ENCODE measurements at regions not wholly inside any gene's neighbourhood (a gene's known extent, or its start where the extent isn't known, plus 50 kb on each side); places are given as distances from the start of the nearest gene placed in this dataset.

DNA sequence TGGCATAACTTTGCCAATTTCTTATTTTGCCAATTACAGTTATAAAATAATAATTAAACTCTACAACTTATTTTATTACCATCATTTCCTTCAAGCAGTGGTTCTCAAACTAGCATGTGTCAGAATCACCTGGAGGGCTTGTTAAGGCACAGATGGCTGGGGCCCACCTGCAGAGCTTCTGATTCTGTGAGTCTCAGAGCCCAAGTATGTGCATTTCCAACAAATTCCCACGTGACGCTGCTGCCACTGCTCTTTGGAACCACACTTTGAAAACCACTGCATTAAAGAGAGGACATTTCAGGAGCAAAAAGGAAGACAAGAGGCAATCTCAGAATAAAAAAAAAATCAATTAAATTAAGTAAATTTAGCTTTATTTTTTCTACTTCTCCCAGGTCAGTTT, 94.0 kb upstream of the HNRNPA3 start:
- in situ Hi-C loops (cut with MboI; ENCODE audit: low sequenced_read_pairs), result no loop called here

DNA sequence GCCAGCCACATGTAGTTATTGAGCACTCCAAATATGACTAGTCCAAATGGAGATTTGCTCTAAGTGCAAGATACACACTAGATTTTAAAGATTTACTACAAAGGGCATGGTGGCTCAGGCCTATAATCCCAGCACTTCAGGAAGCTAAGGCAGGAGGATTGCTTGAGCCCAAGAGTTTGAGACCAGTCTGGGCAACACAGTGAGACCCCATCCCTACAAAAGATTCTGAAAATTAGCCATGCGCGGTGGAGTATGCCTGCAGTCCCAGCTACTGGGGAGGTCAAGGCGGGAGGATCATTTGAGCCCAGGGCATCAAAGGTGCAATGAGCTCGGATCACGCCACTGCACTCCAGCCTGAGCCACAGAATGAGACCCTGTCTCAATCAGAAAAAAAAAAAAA, 93.5 kb upstream of the HNRNPA3 start:
- in situ Hi-C loops (cut with MboI; ENCODE audit: low sequenced_read_pairs), result no loop called here

DNA sequence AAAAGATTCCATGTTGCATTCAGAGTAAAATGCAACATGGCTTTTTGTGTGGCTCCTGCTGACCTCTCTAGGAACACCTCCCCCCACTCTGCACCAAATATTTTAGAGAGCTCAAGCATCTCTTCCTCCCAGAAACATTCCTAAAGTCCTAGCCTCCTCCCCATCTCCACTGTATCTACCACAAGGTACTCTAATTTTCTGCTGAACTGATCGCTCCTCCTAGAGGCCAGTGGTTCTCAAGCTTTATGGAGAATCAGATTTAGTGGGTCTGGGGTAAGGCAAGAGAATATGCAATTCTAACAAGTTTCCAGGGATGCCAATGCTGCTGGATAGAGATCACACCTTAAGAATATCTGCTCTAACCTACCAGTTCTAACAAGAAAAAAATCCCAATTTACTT, 89.5 kb upstream of the HNRNPA3 start:
- in situ Hi-C loops (cut with MboI; ENCODE audit: low sequenced_read_pairs), result no loop called here

DNA sequence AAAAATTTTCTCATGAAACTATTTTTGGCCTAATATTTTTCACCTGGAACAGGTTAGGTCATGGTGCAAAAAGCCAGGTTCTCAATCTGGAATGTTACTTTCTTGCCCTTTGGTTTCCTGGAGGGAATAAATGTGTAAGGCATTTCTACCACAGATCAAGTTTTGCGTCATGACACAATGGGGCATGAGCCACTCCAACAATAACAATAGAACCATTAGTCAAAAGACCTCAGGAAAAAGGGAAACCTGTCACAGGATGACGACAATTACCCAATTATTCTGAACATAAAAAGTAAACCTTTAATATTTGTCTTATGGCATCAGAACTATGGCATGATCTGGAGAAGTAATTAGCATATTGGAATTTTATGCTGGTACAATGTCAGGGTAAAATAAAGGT, 88.2 kb upstream of the HNRNPA3 start:
- in situ Hi-C loops (cut with MboI; ENCODE audit: low sequenced_read_pairs), result no loop called here

DNA sequence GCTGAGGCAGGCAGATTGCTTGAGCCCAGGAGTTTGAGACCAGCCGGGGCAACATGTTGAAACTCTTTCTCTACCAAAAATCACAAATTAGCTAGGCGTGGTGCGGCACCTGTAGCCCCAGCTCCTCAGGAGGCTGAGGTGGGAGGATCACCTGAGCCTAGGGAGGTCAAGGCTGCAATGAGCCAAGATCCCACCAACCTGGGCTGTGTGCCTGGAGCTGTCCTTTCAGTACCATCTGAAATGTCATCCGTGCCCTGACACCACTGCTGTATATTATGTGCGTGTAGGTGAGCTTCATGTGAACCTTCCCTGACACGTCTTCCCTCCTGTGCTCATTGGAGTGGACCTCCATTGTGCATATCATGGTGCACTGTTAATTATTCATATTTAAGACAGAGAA, 84.8 kb upstream of the HNRNPA3 start:
- in situ Hi-C loops (cut with MboI; ENCODE audit: low sequenced_read_pairs), result loop anchor here (25.0 kb wide), 1 partner anchor 441 kb away; no protein-coding TSS in a partner anchor

DNA sequence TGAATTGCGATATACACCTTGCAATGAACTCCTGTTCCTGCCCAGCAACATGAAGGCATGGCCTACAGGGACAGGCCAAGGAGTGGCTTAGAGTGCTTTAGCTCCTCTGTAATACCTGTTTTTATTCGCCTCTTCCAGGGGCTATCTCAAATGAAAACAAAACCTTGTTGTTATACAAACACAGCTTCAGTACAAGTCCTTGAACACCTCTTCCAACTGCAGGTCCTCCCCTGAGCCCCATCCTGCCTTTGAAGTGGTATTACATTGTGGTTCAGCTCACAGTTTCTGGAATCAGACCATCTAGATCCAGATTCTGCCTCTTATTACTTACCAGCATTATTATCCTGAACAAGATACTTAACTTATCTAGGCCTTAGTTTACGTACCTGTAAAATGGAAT, 83.0 kb upstream of the HNRNPA3 start:
- in situ Hi-C loops (cut with MboI; ENCODE audit: low sequenced_read_pairs), result loop anchor here (25.0 kb wide), 1 partner anchor 442 kb away; no protein-coding TSS in a partner anchor

DNA sequence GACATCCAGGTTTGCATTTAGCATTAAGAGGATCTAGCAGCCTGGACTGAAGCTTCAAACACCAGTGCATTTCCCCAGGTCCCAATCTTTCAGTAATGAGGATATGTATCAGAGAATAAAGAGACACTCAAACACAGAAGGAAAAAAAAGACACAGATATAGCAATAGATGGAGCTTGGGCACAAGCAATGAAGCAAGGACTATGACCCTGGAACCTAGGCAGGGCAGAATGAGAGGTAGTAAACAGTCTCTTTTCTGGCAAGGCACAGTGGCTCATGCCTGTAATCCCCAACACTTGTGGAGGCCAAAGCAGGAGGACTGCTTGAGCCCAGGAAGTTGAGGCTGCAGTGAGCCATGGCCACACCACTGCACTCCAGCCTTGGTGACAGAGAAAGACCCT, 80.7 kb upstream of the HNRNPA3 start:
- in situ Hi-C loops (cut with MboI; ENCODE audit: low sequenced_read_pairs), result loop anchor here (25.0 kb wide), 1 partner anchor 445 kb away; no protein-coding TSS in a partner anchor

DNA sequence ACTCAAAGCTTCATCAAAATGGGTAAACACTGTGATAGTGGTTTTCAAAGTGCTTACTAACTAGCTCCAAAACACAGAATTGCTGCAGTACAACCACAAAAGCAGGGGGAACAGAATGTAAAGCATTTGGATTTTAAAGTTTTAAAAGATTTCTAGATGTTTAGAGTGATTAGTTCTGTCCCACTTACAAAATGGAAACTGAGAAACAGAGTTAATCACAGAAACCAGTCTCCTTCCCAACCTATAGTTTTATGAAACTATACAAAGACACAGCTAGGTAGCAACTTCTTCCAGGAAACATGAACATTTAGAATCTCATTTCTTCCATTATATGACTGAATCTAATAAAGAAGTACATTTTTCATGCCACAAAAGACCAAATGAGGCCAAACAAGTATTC, 73.8 kb upstream of the HNRNPA3 start:
- in situ Hi-C loops (cut with MboI; ENCODE audit: low sequenced_read_pairs), result loop anchor here (25.0 kb wide), 1 partner anchor 452 kb away; no protein-coding TSS in a partner anchor

DNA sequence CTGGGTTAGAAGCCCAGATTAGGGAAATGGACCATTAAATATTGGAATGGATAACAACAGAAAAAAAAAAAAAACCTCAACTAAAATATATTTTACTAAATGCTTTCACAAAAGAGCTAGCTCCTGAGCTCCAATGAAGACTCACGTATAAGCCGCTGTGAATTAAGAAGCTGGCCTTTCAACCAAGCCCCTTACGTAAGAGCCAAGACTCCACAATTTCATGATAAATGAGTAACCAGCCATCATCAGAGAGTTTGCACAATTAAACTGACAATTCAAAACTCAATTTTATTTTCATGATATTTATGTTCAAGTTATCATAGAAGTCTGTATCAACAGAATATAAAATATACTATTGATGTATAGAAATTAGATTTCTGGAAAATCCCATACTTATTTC, 70.7 kb upstream of the HNRNPA3 start:
- in situ Hi-C loops (cut with MboI; ENCODE audit: low sequenced_read_pairs), result loop anchor here (25.0 kb wide), 1 partner anchor 455 kb away; no protein-coding TSS in a partner anchor

DNA sequence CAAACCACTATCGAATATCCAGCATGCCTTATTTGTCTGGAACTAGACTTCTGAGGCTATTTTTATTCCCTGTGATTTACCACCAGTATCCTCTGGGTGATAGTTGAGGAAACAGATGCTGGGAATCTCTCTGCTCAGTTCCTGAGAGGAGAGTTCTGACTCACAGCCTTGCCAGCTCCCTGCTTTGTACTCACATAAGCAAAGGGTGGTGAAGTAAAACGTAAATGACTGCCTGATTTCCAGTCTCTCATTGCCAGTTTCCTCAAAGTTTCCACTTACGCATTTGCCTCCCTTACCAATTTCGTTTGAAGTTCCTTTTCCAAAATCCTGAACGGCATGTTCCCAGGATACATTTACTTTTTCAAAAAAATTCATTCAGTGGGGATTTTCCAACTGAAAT, 69.2 kb upstream of the HNRNPA3 start:
- in situ Hi-C loops (cut with MboI; ENCODE audit: low sequenced_read_pairs), result loop anchor here (25.0 kb wide), 1 partner anchor 456 kb away; no protein-coding TSS in a partner anchor

DNA sequence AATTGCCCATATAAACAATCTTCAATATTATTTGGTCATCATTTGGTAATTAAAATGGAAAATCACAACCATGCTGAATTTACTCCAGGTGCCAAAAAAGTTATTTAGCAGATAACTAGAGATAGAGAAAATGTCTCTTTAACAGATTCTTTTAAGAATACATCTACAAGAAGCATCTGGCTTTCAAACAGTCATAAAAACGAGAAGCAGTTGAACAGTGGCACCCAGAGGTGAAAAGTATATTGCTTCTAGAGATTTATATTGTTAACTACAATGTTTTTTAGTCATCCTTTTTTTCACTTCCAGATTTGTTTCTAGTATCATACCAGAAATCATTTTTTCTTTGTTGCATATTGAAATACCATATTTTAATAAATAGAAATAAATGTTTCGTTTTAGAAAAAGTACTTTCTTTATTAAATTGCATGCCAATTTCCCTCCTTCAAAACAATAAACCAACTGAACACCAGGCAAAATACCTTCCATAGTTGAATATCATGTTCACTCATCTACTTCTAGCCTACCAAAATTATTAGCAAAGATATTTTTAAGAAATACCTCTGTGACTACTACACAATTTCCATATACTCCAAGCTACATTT, 65.4 kb upstream of the HNRNPA3 start:
- in situ Hi-C loops (cut with MboI; ENCODE audit: low sequenced_read_pairs), result loop anchor here (25.0 kb wide), 1 partner anchor 460 kb away; no protein-coding TSS in a partner anchor

DNA sequence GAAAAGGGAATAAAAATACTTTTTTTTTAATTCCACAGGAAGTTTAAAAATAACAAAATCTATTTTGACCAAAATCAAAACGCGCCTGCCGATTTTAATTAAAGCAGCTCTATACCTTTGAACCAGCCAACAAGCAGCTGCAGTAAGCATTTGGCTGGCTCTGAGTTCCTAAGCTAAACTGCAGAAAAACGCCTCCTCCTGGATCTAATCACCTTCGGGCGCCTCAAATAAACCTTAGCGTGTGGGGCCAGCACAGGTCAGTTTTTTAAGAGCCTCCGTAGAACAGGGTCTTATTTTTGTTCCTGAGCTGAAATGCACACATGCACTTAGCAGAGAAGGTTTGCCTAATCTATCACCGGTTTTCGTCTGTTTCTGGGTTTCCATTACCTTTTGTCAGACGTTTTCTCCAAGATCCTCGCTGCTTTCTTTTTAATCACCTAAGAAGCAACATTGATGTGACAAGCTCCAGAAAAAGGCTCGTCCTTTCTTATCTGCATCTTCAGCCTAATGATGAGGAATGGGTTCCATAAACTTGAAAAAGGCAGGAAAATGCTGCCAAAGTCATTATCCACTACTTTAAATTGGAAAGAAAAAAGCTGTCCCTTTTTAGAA, 64.7 kb upstream of the HNRNPA3 start:
- in situ Hi-C loops (cut with MboI; ENCODE audit: low sequenced_read_pairs), result loop anchor here (25.0 kb wide), 1 partner anchor 461 kb away; no protein-coding TSS in a partner anchor

DNA sequence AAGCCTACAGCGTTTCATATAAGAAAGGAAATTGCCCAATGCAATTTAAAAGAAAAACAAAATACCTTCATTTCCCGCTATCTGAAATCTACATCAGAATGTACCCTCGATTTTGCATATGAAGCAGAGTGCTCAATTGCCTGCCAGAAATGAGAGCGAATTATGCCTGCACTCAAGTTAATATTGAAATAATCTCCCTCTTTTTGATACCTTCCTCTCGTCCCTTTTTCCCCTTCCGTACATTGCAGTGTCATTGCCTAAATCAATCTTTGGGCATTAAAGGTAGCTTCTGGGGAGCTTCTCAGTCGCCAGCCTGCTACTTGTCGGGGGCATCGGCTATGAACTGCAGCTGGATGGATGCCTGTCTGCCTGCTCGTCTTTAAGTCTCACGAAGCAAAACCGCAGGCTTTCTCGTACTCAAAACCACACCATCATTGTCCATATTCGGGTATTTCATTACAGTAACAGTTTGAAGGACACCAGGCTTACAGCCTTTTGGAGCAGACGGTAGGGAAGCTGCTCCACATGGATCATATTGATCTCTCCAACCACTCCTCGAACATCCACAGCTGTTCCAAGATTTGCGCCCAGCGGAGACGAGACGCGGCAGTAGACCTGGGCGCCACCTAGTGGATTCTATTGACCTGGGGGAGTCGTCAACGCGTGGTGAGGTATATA, 64.0 kb upstream of the HNRNPA3 start:
- in situ Hi-C loops (cut with MboI; ENCODE audit: low sequenced_read_pairs), result loop anchor here (25.0 kb wide), 1 partner anchor 461 kb away; no protein-coding TSS in a partner anchor

DNA sequence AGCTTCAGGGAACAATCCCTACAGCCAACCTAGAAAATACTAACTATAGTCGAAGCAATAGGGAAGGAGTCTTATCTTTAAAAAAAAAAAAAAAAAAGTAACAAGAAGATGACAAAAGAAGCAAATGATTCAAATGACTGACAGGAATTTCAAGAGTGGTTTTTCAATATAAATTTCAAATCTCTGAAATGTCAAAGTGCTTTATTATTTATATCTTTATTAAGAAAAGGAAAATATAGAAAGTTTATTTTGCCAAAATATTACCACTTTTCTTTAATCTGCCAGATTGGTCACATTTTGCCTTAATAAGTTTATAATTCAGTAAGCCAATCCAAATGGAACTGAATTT, 63.5 kb upstream of the HNRNPA3 start:
- in situ Hi-C loops (cut with MboI; ENCODE audit: low sequenced_read_pairs), result loop anchor here (25.0 kb wide), 1 partner anchor 462 kb away; no protein-coding TSS in a partner anchor

DNA sequence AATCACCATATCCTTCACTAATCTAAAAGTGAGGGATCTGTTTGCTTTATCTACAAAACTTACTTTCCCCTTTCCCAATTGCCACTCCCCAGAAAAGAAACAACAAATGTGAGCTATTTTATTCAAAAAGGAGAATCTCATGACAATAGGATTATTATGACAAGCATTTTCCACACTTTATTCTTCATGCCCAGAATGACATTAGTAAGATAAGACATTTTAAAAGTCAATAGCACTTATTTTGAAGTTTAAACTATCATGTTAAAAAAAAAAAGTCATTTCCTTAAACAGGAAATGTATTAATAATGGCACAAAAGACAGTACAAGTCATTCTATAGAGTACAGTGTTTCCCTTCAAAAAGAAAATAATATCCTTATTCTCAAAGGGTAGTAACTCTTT, 58.8 kb upstream of the HNRNPA3 start:
- in situ Hi-C loops (cut with MboI; ENCODE audit: low sequenced_read_pairs), result loop anchor here (10.0 to 25.0 kb wide), 2 partner anchors 583 to 1029 kb away; partner anchors contain the start of genes HOXD8 and HOXD9

DNA sequence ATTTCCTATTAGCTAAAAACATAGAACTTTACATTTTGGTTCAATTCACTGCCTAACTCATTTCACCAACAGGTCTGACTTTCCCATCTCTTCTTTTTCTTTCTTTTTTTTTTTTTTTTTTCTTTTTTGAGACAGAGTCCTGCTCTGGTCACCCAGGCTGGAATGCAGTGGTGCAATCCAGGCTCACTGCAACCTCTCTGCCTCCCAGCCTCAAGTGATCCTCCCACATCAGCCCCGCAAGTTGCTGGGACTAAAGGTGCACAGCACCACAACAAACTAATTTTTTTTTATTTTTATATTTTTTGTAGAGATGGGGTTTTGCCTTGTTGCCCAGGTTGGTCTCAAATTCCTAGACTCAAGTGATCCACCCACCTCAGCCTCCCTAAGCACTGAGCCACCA, 57.8 kb upstream of the HNRNPA3 start:
- in situ Hi-C loops (cut with MboI; ENCODE audit: low sequenced_read_pairs), result loop anchor here (10.0 to 25.0 kb wide), 2 partner anchors 582 to 1030 kb away; partner anchors contain the start of genes HOXD8 and HOXD9

DNA sequence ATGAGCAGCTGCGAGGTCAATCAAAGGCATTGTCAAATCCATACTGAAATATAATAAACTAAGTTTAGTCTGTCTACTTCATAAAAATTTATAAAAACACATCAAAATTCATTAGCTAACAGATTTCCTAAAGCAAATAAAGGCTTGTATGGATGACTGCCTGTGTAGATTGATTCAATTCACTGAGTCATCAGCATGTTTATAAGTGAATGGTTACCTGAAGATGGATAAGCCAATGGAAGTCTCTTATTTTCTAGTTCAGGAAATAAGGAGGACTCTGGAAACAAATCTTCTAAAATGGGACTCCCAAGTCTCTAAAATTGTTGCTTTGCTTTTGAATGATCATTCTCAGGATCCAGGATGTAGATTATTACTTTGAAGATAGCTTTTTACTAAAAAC, 57.0 kb upstream of the HNRNPA3 start:
- in situ Hi-C loops (cut with MboI; ENCODE audit: low sequenced_read_pairs), result loop anchor here (10.0 to 25.0 kb wide), 2 partner anchors 582 to 1031 kb away; partner anchors contain the start of genes HOXD8 and HOXD9

DNA sequence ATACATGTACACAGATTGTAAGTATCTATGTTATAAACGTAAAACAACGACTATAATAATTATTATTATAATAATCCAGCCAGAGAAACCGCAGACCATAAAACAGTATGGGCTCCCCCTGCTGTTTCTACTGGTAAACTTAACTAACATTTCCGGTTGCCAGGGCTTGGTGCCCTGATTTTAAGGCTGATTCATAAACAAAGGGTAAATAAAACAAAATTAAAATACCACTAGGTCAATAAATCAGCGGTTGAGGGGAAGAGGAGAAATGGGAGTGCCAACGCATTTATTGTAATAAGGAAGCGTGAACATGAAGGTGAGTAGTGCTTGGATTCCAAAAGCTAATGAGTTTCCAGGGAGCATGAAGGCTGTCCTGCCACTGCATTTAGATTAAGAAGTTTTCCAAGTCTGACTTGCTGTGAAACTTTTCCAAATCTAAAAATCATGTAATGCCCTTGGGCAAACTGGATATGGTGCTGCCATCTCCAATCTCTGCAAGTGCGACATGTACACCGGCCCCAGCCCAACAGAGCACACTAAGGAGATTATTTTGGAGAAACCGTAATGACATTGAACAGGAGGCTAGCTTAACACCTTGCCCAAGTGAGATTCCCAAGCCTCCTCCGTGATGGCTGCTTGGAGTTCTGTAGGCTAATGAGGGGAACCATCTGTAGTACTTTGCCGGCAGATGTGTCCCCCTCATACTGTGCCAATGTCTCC, 50.7 kb upstream of the HNRNPA3 start:
- in situ Hi-C loops (cut with MboI; ENCODE audit: low sequenced_read_pairs), result loop anchor here (25.0 kb wide), 1 partner anchor 575 kb away; no protein-coding TSS in a partner anchor
